ENCODE measurements at regions not wholly inside any gene's neighbourhood (a gene's known extent, or its start where the extent isn't known, plus 50 kb on each side); places are given as distances from the start of the nearest gene placed in this dataset.

- DNase-seq (no peak), ATAC-seq (ENCODE audit: insufficient read depth, low FRiP score) (no peak)
- no peaks in the 10 kb centered on the region for H3K9me3 ChIP-seq (ENCODE audit: control insufficient read depth in 4 of 4, insufficient read depth in 3 of 4, low read length in 3 of 4)
- TF ChIP-seq CTCF (IDR thresholded peaks at IDR 0.05; ENCODE audit: control extremely low read depth, extremely low read depth) = no peak
- no peak overlapping the region for H3K9ac ChIP-seq (ENCODE audit: insufficient read depth in 1 of 2, low read length in 2 of 2)
- 66 to 68% methylated on average over 22 of the region's 22 CpGs for WGBS, 2 donors
- no peak overlapping the region for H3K27ac ChIP-seq (ENCODE audit: low read depth in 1 of 2, low read length in 1 of 2)
- no peaks in the 10 kb centered on the region for H3K4me1 ChIP-seq (ENCODE audit: control insufficient read depth in 5 of 5, insufficient read depth in 5 of 5, low read length in 5 of 5)
- H3K4me3 ChIP-seq = no peak overlapping the region
- peaks cover 0 to 7% (median 0%) of the 10 kb centered on the region in 3 donors for H3K27me3 ChIP-seq (ENCODE audit: control insufficient read depth in 3 of 3, insufficient read depth in 3 of 3, low read length in 2 of 3)
- no peaks in the 10 kb centered on the region for H3K36me3 ChIP-seq (ENCODE audit: control insufficient read depth in 4 of 4, insufficient read depth in 4 of 4, low read length in 4 of 4)
These were observed 100.0 kb upstream of the LINGO1 start for GRCh38 chr15:77732514-77733335.

DNA sequence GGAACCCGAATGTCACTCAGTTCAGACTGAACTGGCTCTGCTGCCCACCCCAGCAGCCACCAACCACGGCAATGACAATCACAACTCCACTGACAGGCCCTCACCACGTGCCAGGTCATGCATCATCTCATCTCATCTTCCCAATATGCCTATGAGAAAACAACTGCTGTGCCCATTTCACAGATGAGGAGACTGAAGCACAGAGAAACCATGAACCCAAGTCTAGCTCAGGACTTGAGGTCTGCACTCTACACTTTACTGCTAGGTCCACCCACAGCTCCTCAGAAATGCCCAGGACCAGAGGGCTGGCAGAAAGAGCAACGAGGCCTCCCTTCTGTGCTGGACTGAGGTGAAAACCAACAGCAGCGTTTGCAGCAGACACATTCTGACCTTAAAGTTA, 99.2 kb upstream of the LINGO1 start:
- no peaks in the 10 kb centered on the region for H3K4me1 ChIP-seq (ENCODE audit: control insufficient read depth in 5 of 5, insufficient read depth in 5 of 5, low read length in 5 of 5)
- no peak for TF ChIP-seq CTCF (IDR thresholded peaks at IDR 0.05; ENCODE audit: control extremely low read depth, extremely low read depth)
- no peaks in the 10 kb centered on the region for H3K9me3 ChIP-seq (ENCODE audit: control insufficient read depth in 4 of 4, insufficient read depth in 3 of 4, low read length in 3 of 4)
- DNase-seq (no peak), ATAC-seq (ENCODE audit: insufficient read depth, low FRiP score) (no peak)
- WGBS, 2 donors = 68 to 72% methylated on average over 5 of the region's 5 CpGs
- no peak overlapping the region for H3K4me3 ChIP-seq
- no peaks in the 10 kb centered on the region for H3K36me3 ChIP-seq (ENCODE audit: control insufficient read depth in 4 of 4, insufficient read depth in 4 of 4, low read length in 4 of 4)
- H3K9ac ChIP-seq (ENCODE audit: insufficient read depth in 1 of 2, low read length in 2 of 2) = no peak overlapping the region
- H3K27me3 ChIP-seq (ENCODE audit: control insufficient read depth in 3 of 3, insufficient read depth in 3 of 3, low read length in 2 of 3) = peaks cover 0 to 7% (median 2%) of the 10 kb centered on the region in 3 donors
- H3K27ac ChIP-seq (ENCODE audit: low read depth in 1 of 2, low read length in 1 of 2) = no peak overlapping the region

GRCh38 chr15:77731067-77731466, 98.4 kb upstream of the LINGO1 start:
- no peaks in the 10 kb centered on the region for H3K4me1 ChIP-seq (ENCODE audit: control insufficient read depth in 5 of 5, insufficient read depth in 5 of 5, low read length in 5 of 5)
- DNase-seq (no peak), ATAC-seq (ENCODE audit: insufficient read depth, low FRiP score) (no peak)
- no peaks in the 10 kb centered on the region for H3K36me3 ChIP-seq (ENCODE audit: control insufficient read depth in 4 of 4, insufficient read depth in 4 of 4, low read length in 4 of 4)
- H3K9ac ChIP-seq (ENCODE audit: insufficient read depth in 1 of 2, low read length in 2 of 2) = no peak overlapping the region
- WGBS, 2 donors = 92 to 94% methylated on average over 8 of the region's 8 CpGs
- H3K27ac ChIP-seq (ENCODE audit: low read depth in 1 of 2, low read length in 1 of 2) = no peak overlapping the region
- no peak for TF ChIP-seq CTCF (IDR thresholded peaks at IDR 0.05; ENCODE audit: control extremely low read depth, extremely low read depth)
- no peak overlapping the region for H3K4me3 ChIP-seq
- H3K27me3 ChIP-seq (ENCODE audit: control insufficient read depth in 3 of 3, insufficient read depth in 3 of 3, low read length in 2 of 3) = peaks cover 0 to 7% (median 2%) of the 10 kb centered on the region in 3 donors
- no peaks in the 10 kb centered on the region for H3K9me3 ChIP-seq (ENCODE audit: control insufficient read depth in 4 of 4, insufficient read depth in 3 of 4, low read length in 3 of 4)
